ENCODE measurements at regions not wholly inside any gene's neighbourhood (a gene's known extent, or its start where the extent isn't known, plus 50 kb on each side); places are given as distances from the start of the nearest gene placed in this dataset.

DNA sequence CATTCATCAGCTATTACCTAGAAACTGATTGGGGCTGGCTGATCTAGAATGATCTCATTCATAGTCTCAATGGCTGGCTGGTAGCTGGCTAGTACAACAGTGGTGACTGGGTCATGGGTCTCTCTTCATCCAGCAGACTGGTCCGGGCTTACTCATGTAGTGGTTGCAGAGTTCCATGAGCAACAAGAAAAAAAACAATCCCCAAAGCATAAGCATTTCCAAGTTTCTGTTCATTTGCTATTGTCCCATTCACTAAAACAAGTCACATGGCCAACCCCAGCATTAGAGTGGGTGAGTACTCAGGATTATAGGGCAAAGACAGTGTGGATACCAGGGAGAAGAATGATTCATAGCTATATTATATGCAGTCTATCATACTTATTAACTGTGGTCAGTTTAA, 85.2 kb upstream of the SEMA3C start:
- Histone ChIP-seq H3K4me3 (ENCODE audit: control extremely low read depth in 1 of 5, extremely low read depth in 1 of 5, insufficient read depth in 1 of 5, low read depth in 2 of 5, low read length in 4 of 5) (no peak overlapping the region), H2AFZ (ENCODE audit: insufficient read depth, low read depth, low read length, poor library complexity, severe bottlenecking) (no peak overlapping the region), H4K20me1 (ENCODE audit: control insufficient read depth, insufficient read depth, low read length, poor library complexity, severe bottlenecking) (no peaks in the 10 kb centered on the region), H3K4me2 (replicated peaks; ENCODE audit: low read depth, low read length, poor library complexity, severe bottlenecking) (no peak overlapping the region), H3K9me3 (ENCODE audit: control extremely low read depth in 1 of 3, control insufficient read depth in 2 of 3, insufficient read depth in 1 of 3, low read length in 2 of 3) (no peaks in the 10 kb centered on the region), H3K9ac (ENCODE audit: low read length) (no peak overlapping the region), H3K79me2 (ENCODE audit: control insufficient read depth, insufficient read depth, low read length) (no peaks in the 10 kb centered on the region), H3K27me3 (replicated peaks in 1 of 4; ENCODE audit: control extremely low read depth in 1 of 4, control insufficient read depth in 3 of 4, insufficient read depth in 4 of 4, low read length in 3 of 4) (no peaks in the 10 kb centered on the region), H3K4me1 (ENCODE audit: control insufficient read depth in 2 of 2, insufficient read depth in 2 of 2, low read length in 2 of 2) (no peaks in the 10 kb centered on the region), H3K27ac (ENCODE audit: low read length in 2 of 2) (no peak overlapping the region), H3K36me3 (replicated peaks in 1 of 2; ENCODE audit: control extremely low read depth in 1 of 2, control insufficient read depth in 1 of 2, extremely low read depth in 1 of 2, insufficient read depth in 2 of 2, low read length in 1 of 2) (no peaks in the 10 kb centered on the region)
- H3K27me3 Mint-ChIP-seq = no peaks in the 10 kb centered on the region
- no peaks in the 10 kb centered on the region for H3K4me1 Mint-ChIP-seq
- no peak overlapping the region for H3K4me3 Mint-ChIP-seq
- WGBS (ENCODE audit: insufficient coverage) = no CpG with 5 or more reads among the region's 1 CpG
- ChIA-PET CTCF (no interaction called here), POLR2A (no interaction called here)
- DNase-seq (no peak), ATAC-seq (ENCODE audit: low read depth) (no peak)
- peaks cover 2% of the 10 kb centered on the region for H3K9me3 Mint-ChIP-seq (ENCODE audit: insufficient read depth)
- no peak for TF ChIP-seq EZH2 (IDR thresholded peaks at IDR 0.05; ENCODE audit: borderline replicate concordance, insufficient read depth, low read depth, low read length, poor library complexity, severe bottlenecking)
- TF ChIP-seq, protein P1, sequence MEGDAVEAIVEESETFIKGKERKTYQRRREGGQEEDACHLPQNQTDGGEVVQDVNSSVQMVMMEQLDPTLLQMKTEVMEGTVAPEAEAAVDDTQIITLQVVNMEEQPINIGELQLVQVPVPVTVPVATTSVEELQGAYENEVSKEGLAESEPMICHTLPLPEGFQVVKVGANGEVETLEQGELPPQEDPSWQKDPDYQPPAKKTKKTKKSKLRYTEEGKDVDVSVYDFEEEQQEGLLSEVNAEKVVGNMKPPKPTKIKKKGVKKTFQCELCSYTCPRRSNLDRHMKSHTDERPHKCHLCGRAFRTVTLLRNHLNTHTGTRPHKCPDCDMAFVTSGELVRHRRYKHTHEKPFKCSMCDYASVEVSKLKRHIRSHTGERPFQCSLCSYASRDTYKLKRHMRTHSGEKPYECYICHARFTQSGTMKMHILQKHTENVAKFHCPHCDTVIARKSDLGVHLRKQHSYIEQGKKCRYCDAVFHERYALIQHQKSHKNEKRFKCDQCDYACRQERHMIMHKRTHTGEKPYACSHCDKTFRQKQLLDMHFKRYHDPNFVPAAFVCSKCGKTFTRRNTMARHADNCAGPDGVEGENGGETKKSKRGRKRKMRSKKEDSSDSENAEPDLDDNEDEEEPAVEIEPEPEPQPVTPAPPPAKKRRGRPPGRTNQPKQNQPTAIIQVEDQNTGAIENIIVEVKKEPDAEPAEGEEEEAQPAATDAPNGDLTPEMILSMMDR (IDR thresholded peaks at IDR 0.05) = no peak
- intact Hi-C loops (cut with micrococcal nuclease) = no loop called here
- H3K27ac Mint-ChIP-seq = no peak overlapping the region

DNA sequence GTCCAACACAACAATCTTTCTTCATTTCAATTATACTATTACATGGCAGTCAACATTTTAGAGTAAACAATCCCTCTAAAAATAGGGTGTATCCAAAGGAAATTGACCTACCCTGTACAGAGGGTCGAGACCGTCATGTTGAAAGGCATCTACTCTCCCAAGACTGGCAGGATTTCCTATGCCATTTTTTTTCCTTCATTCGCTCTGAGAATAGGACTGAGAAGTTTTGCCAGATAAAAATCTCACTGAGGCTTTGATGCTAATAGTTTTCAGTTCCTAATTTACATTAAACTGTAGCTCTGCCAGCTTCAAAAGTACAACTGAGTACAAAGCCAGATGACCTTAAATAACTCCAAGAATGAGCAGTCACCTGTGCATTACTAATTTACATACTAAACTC, 84.5 kb upstream of the SEMA3C start:
- TF ChIP-seq EZH2 (IDR thresholded peaks at IDR 0.05; ENCODE audit: borderline replicate concordance, insufficient read depth, low read depth, low read length, poor library complexity, severe bottlenecking) = no peak
- TF ChIP-seq, protein P1 (IDR thresholded peaks at IDR 0.05) = no peak
- Histone ChIP-seq H2AFZ (ENCODE audit: insufficient read depth, low read depth, low read length, poor library complexity, severe bottlenecking) (no peak overlapping the region), H3K36me3 (replicated peaks in 1 of 2; ENCODE audit: control extremely low read depth in 1 of 2, control insufficient read depth in 1 of 2, extremely low read depth in 1 of 2, insufficient read depth in 2 of 2, low read length in 1 of 2) (no peaks in the 10 kb centered on the region), H3K79me2 (ENCODE audit: control insufficient read depth, insufficient read depth, low read length) (no peaks in the 10 kb centered on the region), H4K20me1 (ENCODE audit: control insufficient read depth, insufficient read depth, low read length, poor library complexity, severe bottlenecking) (no peaks in the 10 kb centered on the region), H3K4me2 (replicated peaks; ENCODE audit: low read depth, low read length, poor library complexity, severe bottlenecking) (no peak overlapping the region), H3K4me3 (ENCODE audit: control extremely low read depth in 1 of 5, extremely low read depth in 1 of 5, insufficient read depth in 1 of 5, low read depth in 2 of 5, low read length in 4 of 5) (no peak overlapping the region), H3K27me3 (replicated peaks in 1 of 4; ENCODE audit: control extremely low read depth in 1 of 4, control insufficient read depth in 3 of 4, insufficient read depth in 4 of 4, low read length in 3 of 4) (no peaks in the 10 kb centered on the region), H3K9me3 (ENCODE audit: control extremely low read depth in 1 of 3, control insufficient read depth in 2 of 3, insufficient read depth in 1 of 3, low read length in 2 of 3) (no peaks in the 10 kb centered on the region), H3K4me1 (ENCODE audit: control insufficient read depth in 2 of 2, insufficient read depth in 2 of 2, low read length in 2 of 2) (no peaks in the 10 kb centered on the region), H3K9ac (ENCODE audit: low read length) (no peak overlapping the region), H3K27ac (ENCODE audit: low read length in 2 of 2) (no peak overlapping the region)
- CTCF ChIA-PET = no interaction called here
- H3K27me3 Mint-ChIP-seq = no peaks in the 10 kb centered on the region
- ATAC-seq (ENCODE audit: low read depth) (no peak), DNase-seq (no peak)
- no peak overlapping the region for H3K27ac Mint-ChIP-seq
- no CpG with 5 or more reads among the region's 3 CpGs for WGBS (ENCODE audit: insufficient coverage)
- intact Hi-C loops (cut with micrococcal nuclease) = no loop called here
- H3K4me3 Mint-ChIP-seq = no peak overlapping the region
- POLR2A ChIA-PET = no interaction called here
- H3K4me1 Mint-ChIP-seq = no peaks in the 10 kb centered on the region
- peaks cover 2% of the 10 kb centered on the region for H3K9me3 Mint-ChIP-seq (ENCODE audit: insufficient read depth)

Data from B cell (primary cell).